Stimulated activated CD4-positive, alpha-beta T cell treated with anti-CD3 and anti-CD28 coated beads, TNF-alpha, amount 100 ng/mL, for 4 hours (primary cell): ENCODE measurements at regions not wholly inside any gene's neighbourhood (a gene's known extent, or its start where the extent isn't known, plus 50 kb on each side); places are given as distances from the start of the nearest gene placed in this dataset.
"Not testable (repeated sequence)": the region's sequence is repeated elsewhere in the genome, so short reads cannot be mapped to it uniquely, and the experiment has no call there.

Source experiments
- DNase-seq, 3 experiments: peaks; one replicate each; pipeline ENCODE4 v3.0.0-alpha.2; 2020; ENCODE audit warnings: low read depth in 3 of 3

DNA sequence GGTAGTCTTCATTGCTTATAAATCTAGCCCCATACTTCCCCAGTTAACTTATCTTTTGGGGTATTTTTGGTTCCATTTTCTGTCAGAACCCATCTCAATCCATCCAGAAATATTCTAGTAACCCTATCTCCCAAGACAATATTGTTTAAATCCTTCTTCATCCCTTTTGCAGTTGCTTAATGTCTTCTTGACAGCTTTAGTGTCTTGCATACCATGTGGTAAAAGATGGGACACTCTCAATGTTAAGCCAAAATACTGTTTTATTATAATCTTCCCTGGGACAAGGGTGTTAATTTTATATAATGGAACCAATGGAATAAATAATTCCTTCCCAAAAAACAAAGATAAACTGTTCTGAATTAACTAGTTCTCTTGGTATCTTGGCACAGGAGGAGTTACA is 450.2 kb downstream of the CCER1 start:
- DNase-seq: no peak

DNA sequence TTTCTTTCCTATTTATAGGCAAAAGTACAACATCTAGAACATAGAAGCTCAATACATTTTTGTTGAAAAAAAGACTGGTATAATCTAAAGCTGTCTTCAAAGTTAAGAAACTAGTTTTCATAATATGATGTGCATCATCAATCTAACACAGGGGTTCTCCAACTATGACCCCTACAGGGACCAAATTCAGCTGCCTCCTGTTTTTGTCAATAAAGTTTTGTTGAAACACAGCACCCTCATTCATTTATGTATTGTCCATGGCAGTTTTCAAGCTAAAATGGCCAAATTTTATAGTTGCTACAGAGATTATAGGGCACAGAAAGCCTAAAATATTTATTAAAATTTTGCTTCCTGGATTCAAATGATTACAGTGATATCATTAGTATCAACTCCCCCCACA is 452.9 kb downstream of the CCER1 start:
- DNase-seq: no peak

DNA sequence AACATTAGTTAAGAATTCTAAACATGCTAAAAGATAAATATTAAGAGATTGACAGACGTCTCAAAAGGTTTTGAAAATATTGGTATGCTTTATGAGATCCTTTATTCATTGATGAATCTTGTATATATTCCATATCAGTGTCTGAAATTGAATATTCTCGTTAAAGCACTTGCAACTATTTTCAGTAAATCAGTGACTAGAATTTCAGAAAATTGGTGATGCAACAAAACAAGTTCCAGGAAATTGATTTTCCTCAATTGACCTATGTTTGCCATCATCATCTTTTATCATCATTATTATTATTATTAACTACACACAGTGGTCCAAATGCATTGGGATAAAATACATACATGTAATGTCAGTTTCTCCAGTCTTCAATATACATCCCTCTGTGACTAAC is 453.6 kb downstream of the CCER1 start:
- DNase-seq: no peak

DNA sequence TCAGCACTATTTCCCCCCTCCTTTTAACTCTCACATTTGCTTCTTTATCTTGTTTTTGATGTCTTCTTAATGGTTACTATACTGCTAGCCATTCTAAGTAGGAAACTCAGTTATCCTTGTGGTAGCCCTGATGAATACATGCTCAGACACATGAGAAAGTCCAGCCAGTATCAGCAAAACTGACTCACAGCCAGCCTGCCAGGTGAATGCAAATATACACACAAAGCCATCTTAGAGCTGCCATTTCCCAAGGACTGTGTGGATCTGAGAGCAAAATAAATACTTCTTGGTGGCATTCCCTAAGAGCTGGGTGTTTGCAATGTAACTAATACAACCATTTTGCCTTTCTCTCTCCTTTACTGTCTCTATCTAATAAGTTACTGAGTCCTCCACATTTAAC is 455.2 kb downstream of the CCER1 start:
- no peak for DNase-seq

DNA sequence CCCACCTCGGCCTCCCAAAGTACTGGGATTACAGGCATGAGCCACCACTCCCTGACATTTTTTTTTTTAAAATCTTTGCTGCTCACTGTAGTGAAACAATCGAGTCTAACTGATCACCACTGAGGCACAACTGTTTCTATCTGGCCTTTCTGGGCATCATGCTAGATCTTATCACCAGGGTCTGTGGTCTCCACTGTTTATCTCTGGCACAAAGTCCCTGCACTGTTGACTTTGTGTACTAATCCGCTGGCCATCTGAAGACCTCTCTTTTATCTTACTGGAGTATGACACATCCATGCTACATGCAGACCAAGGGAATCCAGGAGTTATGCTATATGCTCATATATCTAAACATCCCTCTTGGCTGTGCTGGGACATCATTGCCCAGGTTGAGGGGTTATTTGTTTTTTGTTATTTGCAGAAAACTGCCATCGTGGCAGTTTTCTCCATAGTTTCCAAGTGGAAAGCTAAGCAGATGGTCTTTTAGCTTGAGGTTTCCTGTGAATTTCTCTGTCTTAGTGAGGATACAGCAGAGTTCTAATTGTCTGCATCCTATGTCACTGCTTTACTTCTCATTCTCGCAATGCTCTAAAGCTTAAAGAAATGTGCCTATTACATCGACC is 456.9 kb downstream of the CCER1 start:
- no peak for DNase-seq

DNA sequence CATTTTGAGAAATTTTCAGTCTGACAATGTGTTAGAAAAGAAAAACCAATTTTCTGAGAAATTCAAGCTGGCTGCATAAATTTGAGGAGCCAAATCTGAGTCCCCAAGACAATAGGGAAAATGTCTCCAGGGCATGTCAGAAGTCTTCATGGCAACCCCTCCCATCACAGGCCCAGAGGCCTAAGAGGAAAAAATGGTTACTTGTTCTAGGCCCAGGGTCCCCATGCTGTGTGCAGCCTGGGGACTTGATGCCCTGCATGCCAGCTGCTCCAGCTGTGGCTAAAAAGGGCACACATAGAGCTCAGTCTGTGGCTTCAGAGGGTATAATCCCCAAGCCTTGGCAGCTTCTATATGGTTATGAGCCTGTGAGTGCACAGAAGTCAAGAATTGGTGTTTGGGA is 464.6 kb downstream of the CCER1 start:
- no peak for DNase-seq

DNA sequence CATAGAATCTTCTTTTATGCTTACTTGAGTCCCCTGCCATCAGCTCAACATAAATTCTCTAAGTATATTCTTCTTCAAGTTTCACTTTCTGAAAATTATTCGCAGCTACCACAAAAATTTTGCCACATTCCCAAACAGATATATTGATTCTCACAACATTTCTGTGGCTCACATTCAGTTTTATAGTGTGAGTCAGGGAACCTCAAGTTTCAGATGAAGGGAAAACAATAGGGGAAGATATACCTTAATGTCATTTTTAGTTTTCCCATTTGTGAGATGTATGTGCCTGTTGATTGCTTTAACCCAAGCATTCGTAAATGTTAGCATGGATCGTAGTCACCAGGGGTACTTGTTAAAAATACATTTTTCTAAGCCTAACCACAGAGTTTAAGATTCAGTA is 465.8 kb downstream of the CCER1 start:
- no peak for DNase-seq

DNA sequence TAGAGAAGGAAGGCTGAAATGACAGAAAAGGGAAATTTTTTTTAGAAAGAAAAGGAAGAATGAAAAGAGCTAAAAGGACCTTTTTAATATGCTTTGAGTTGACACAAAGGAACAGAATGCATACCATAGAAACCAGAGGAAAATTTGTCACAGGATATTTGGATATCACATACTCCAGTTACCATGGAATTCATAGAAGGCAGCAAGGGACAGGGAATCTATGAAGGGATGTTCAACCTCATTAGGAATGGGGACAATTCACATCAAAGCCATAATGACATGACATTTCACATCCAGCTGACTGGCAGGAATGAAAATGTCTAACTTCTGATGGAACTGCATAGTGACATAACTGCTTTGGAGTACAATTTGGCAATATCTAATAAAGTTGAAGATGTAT is 469.4 kb downstream of the CCER1 start:
- DNase-seq: no peak

DNA sequence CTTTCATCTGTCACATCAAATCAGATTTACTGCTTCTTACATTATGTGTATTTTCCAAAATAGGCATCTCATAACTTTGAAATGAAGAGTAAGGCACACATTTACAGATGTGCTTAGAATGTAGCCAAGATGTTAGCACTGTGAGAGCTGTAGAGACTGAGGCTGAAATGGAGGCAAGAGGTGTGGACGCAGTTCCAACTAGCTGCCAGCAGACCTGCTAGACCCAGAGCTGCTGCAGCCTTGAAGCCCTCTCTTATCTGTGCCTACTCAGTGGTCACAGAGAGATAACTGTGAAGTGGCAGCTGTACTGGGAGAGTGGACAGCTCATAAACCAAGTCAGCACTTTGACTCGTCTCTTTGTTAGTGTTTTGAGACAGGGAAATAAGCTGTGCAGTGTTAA is 470.9 kb downstream of the CCER1 start:
- DNase-seq: no peak

DNA sequence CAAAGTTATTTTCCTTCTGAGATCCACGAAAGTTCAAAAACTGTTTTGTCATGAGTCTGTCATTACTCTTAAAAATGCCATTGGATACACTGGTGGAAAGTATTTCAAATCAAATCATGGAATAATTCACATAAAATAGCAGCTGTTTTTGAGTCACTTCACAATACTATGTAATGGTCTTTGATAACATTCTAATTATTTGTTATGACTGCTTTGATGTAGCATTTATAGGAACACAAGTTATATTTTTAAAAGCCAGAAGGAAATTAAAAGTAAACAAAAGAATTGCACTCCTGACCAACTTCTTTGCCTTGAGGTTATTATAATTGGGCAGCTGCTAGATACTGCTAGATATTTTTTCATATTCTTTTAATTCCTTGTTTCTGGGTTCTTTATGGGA is 473.2 kb downstream of the CCER1 start:
- DNase-seq: no peak

DNA sequence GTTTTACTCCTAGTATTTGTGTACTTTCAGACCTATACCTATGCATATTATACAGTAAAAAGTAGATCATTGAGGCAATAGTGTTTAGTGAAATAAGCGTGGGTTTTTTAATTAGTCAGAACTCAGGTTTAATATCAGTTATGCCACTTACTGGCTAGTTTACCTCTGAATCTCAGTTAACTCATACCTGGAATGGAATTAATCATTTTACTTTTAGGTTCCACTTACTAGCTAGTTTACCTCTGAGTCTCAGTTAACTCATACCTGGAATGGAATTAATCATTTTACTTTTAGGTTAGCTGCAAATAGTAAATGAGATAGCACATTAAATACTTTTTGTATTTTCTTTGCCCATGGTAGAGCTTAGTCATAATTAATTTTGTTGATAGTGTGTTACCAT is 475.7 kb downstream of the CCER1 start:
- DNase-seq: no peak

DNA sequence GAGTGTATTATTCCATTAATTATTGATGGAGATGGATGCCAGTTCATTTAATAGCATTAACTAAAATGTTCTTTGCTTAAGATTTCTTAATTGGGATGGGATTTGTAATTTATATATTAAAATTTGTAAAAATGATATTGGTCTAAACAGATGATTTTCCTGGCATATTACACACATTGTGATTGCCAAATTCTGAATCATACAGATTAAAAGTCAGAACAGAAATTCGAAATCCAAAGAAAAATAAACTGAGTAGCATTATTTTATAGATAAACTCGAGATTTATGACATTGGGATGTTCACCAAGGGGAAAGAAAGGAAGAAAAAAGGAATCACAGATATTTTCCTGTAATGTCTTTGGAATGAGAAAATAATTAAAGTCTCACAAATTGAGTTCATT is 481.1 kb downstream of the CCER1 start:
- DNase-seq: no peak

DNA sequence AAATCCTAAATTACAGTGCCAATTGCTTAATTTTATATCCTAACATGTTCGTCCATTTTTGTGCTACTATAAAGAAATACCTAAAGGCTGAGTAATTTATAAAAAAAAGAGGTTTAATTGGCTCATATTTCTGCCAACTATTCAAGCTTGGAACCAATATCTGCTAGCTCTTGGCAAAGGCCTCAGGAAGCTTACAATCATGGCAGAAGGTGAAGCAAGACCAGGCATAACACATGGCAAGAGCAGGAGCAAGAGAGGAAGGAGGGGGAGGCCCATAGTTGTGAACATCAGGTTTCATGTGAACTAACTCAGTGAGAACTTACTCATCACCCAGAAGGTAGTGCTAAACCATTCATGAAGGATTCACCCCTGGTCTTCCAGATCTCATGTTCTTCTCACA is 494.3 kb downstream of the CCER1 start:
- DNase-seq: no peak

DNA sequence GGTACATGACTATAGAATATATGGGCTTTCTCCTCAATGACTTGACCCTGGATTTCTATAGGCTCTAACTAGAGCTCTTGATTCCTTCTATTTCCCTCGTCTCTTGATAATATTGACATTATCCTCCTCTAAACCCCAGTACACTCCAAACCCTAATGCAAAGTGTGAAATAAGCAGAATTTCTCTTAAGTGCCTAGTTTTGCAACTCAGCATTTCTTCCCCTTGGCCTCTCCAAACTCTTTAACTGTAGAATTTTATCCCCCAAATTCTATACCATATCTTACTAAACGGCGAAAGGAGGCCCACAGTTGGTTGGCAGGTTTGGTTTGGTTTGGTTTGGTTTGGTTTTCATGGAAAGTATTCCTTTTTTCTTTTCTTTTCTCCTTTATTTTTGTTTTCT is 498.7 kb downstream of the CCER1 start:
- DNase-seq: no peak

DNA sequence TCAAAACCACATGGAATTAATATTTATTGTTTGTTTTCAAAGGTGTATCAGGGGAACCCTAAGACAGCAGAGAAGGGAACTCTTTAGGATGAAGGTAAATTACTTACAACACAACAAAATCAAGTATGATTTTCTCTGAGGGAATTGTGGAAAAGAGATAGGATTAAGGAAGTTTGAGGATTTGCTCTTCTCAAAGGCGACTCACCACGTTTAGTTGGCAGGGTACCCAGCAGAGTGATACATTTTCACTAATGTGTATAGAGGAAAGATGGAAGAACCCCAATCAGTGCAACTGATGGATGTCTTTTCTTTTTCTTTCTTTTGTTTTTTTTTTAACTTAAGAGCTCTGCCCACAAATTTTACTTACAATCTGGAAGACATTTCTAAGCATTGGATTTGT is 499.2 kb downstream of the CCER1 start:
- DNase-seq: no peak

DNA sequence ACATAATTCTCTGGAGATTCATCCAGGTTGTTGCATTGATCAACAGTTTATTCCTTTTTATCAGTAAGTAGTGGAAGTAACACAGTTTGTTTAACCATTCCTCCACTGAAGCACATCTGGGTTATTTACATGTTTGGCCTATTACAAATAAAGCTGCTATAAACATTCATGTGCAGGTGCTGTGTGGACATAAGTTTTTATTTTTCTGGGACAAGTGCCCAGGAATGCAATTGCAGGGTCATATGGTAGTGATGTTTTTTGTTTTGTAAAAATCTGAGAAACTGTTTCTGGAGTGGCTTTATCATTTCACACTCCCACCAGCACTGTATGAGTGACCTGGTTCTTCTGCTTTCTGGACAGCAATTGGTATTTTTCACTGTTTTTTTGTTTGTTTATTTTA is 505.4 kb downstream of the CCER1 start:
- DNase-seq: no peak

DNA sequence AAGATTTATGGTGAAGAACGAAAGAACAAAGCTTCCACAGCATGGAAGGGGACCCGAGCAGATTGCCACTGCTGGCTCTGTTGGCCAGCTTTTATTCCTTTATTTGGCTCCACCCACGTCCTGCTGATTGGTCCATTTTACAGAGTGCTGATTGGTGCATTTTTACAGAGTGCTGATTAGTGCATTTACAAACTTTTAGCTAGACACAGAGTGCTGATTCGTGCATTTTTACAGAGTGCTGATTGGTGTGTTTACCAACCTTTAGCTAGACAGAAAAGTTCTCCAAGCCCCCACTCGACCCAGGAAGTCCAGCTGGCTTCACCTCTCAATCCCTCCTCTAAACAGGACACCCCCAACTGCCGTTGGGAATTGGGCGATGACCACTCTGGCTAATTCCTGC is 511.5 kb downstream of the CCER1 start:
- DNase-seq: not testable (repeated sequence)

DNA sequence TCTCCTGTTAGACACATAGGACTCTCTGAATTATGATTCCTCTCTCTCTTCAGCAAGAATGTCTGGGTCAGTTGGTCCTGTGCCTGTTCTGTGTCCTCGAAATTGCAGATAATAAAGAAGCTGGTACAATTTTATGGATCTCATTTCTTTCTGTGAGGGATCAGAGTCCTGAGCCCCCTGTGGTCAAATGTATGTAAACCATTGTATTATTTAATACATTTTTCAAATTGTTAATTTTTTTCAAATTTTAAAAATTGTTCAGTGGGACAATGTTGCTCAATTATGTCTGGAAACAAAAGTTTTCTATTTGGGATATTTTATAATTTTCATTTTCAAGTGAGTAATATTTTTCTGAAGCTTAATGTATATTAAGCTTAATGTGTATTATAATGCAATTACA is 513.5 kb downstream of the CCER1 start:
- no peak for DNase-seq

DNA sequence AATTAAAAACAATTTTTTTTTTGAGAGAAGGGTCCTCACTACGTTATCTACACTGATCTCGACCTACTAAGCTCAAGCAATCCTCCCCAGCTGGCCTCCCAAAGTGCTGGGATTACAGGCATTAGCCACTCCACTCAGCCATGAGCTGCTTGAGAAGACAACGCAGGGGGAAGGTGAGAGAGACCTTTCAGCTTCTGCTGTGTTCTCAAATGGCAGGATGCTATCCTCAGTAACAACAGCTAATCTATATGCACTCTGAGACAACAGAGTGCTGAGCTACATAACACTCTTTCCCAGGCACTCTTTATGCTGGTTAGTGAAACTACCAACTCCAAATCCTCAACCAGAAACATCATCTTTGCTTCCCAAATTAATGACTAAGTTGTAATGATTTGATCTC is 526.1 kb downstream of the CCER1 start:
- DNase-seq: no peak

DNA sequence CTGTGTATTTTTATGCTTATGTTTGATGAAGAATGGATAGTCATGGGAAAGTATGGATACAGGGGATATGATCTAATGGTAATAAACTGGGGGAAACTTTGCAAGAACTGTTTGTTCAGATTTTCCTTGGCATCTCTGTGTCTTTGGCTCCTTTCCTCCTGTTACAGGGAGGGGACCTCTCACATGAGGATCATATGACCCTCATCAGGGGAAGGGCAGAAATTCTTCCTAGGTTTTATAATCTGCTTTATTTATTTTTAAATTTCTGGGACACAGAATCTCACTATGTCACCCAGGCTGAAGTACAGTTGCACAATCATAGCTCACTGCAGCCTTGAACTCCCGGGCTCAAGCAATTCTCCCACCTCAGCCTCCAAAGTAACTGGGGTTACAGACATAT is 526.5 kb downstream of the CCER1 start:
- no peak for DNase-seq

DNA sequence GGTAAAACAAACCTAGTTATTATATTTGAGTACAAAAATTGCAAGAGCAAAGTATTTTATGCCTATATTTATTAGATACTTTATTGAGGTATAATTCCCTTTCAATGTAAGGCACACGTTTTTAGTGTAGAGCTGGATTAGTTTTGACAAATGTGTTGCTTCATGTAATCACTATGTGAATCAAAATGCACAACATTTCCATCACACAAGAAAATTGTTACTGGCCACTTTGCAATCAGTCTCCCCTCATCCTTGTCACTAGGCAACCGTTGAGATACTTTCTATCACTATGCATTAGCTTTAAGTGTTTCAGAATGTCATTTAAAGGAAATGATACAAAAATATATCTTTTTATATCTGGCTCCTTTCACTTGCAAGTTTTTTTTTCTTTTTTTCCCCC is 531.0 kb downstream of the CCER1 start:
- DNase-seq: no peak

DNA sequence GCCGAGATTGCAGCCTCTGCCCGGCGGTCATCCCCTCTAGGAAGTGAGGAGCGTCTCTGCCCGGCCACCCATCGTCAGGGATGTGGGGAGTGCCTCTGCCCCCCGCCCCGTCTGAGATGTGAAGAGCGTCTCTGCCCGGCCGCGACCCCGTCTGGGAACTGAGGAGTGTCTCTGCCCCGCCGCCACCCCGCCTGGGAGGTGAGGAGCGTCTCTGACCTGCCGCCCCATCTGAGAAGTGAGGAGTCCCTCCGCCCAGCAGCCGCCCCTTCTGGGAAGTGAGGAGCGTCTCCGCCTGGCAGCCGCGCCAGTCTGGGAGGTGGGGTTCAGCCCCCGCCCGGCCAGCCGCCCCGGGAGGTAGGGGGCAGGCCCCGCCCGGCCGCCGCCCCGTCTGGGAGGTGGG is 544.0 kb downstream of the CCER1 start:
- DNase-seq: no peak

DNA sequence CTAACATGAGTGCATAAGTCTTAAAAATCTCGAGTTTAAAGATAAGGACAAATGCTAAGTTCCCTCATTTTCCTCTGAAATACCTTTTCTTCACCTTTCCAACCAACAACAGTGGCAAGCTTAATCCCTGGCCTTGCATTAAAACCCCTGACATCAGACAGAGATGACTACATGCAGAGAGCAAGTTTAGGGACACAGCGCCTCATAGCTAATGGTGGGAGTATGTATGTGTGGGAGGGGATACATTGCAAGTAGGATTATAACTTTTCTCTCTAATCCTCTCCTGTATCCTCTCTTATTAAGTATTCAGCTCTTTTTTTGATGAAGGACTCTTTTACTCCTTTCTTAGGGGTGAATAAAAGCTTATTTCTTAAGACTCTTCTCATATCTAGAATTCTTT is 547.1 kb downstream of the CCER1 start:
- DNase-seq: no peak

DNA sequence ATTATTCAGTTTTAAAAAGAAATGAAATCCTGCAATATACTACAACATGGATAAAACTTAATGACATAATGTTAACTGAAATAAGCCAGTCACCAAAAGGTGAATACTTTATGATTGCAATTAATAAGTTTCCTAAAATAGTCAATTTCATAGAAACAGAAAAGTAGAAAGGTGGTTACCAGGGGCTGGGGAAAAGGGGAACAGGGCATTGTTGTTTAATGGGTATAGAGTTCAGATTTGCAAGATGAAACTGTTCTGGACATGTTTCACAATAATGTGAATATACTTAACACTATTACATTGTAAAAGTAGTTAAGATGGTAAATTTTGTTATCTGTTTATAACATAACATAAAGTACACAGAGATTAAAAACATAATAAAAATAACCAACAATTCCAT is 550.9 kb downstream of the CCER1 start:
- DNase-seq: no peak

DNA sequence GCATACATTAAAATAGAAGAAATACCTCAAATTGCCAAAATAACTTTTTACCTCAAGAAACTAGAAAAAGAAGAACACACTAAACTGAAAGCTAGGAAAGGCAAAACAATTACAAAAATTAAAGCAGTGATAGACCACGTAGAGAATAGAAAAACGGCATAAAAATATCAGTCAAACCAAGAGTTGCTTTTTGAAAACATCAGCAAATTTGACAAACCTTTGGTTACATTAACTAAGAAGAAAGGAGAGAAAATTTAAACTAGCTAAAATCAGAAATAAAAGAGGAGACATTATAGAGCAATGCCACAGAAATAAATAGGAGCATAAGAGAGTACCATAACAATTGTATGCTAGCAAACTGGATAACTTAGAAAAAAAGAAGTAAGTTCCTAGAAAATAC is 553.8 kb downstream of the CCER1 start:
- no peak for DNase-seq
